Lower lobe of right lung (tissue), 2 donors: ENCODE measurements at regions not wholly inside any gene's neighbourhood (a gene's known extent, or its start where the extent isn't known, plus 50 kb on each side); places are given as distances from the start of the nearest gene placed in this dataset.
"Not testable (repeated sequence)": the region's sequence is repeated elsewhere in the genome, so short reads cannot be mapped to it uniquely, and the experiment has no call there.

Source experiments
- ATAC-seq, 2 donors: fragments of 200-7000 bp; cut with Tn5 transposase; one replicate each; pipeline ENCODE4 v1.9.1; 2020 to 2022; ENCODE audit warnings: mild to moderate bottlenecking in 2 of 2, moderate library complexity in 2 of 2
- DNase-seq: peaks from one replicate; pipeline ENCODE4 v3.0.0-alpha.2; 2020
- H3K27ac ChIP-seq: fragments of 200-600 bp; one replicate; pipeline ENCODE4 v1.8.0; 2022
- H3K27me3 ChIP-seq: fragments of 200-600 bp; one replicate; pipeline ENCODE4 v1.8.0; 2022; ENCODE audit warnings: low read depth
- H3K36me3 ChIP-seq: fragments of 200-600 bp; one replicate; pipeline ENCODE4 v1.8.0; 2022; ENCODE audit warnings: mild to moderate bottlenecking
- H3K4me1 ChIP-seq: fragments of 200-600 bp; one replicate; pipeline ENCODE4 v1.8.0; 2022
- H3K4me3 ChIP-seq: fragments of 200-600 bp; one replicate; pipeline ENCODE4 v1.8.0; 2022; ENCODE audit warnings: mild to moderate bottlenecking
- H3K9me3 ChIP-seq: fragments of 200-600 bp; one replicate; pipeline ENCODE4 v1.8.0; 2022
- CTCF ChIP-seq: fragments of 200-600 bp; IDR thresholded peaks from one replicate; pipeline ENCODE4 v1.8.0; 2022; ENCODE audit warnings: antibody characterized with exemption, mild to moderate bottlenecking
- intact Hi-C: fragments of 100-400 bp; cut with DNase I; formaldehyde crosslinking; loops from one replicate; pipeline ENCODE4 v1.11.0; 2022
- donor health status: DM: no; HTN: yes; CAD: no; lungs with severe emphysema.

- TF ChIP-seq CTCF, result no peak
- H3K36me3 ChIP-seq, result no peaks in the 10 kb centered on the region
- H3K9me3 ChIP-seq, result no peaks in the 10 kb centered on the region
- H3K27ac ChIP-seq, result no peak overlapping the region
- intact Hi-C loops, result no loop called here
- no peaks in the 10 kb centered on the region for H3K4me1 ChIP-seq
- no peak for ATAC-seq
- no peak for DNase-seq
- no peaks in the 10 kb centered on the region for H3K27me3 ChIP-seq
- H3K4me3 ChIP-seq, result no peak overlapping the region
These were observed 114.1 kb downstream of the ADAMTS15 start for GRCh38 chr11:130562549-130562948.

GRCh38 chr11:130566360-130566759, 117.9 kb downstream of the ADAMTS15 start:
- ATAC-seq, H3K36me3 ChIP-seq, H3K4me1 ChIP-seq, H3K27ac ChIP-seq, H3K27me3 ChIP-seq, H3K9me3 ChIP-seq, intact Hi-C loops, DNase-seq, H3K4me3 ChIP-seq: not testable (repeated sequence)

DNA sequence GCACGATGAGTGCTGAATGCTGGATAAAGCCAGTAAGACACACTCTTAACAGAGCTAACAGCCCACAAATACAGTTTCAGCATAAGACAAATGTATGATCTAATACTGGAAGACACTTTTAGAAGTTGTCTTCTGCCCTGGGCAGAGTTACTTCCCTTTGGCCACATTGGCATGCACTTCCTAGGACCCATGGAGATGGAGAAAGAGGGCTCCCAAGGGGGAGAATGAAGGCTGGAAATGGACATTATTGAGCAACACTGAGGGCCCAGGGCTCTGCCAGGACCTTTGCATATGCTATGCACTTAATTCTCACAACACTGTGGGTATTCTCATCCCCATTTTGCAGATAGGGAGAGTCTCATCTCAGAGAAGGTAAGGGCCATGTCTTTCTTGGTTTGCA, 123.1 kb downstream of the ADAMTS15 start:
- Histone ChIP-seq H3K9me3 (no peaks in the 10 kb centered on the region), H3K4me3 (no peak overlapping the region), H3K36me3 (no peaks in the 10 kb centered on the region), H3K4me1 (no peaks in the 10 kb centered on the region), H3K27me3 (no peaks in the 10 kb centered on the region), H3K27ac (no peak overlapping the region)
- intact Hi-C loops, result no loop called here
- DNase-seq, result no peak
- no peak for TF ChIP-seq CTCF
- ATAC-seq, result no peak

DNA sequence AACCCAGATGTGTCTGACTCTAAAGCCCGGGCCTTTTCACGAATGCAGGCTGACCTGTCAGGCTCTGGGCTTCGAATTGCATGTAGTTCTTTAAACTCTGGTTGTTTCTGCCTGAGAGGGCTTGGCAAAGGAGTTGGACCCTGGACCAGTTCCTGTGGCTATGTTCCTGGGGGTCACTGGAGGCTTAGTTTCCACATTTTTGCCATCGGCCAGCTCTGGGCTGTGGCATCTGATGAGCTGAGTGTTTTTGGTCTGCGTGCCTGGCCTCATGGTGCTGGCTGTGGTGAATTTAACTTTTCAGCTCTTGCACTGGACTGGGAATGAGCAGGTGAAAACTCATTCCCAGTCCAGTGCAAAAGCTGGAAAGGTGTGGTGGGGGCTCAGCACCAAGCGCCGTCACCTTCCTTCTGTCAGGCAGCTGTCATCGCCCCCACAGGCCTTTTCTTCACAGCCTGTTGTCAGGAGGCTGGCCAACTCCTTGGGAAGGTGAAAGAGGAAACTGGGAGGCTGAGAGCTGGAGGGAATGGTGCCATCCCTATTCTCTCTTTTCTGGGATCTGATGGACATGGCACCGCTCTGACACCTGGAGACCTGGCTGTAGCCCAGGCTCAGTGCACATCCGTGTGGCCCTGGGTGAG, 123.6 kb downstream of the ADAMTS15 start:
- H3K4me3 ChIP-seq, result no peak overlapping the region

GRCh38 chr11:130573767-130574166, 125.3 kb downstream of the ADAMTS15 start:
- Histone ChIP-seq H3K4me3 (no peak overlapping the region), H3K4me1 (no peaks in the 10 kb centered on the region), H3K27me3 (no peaks in the 10 kb centered on the region), H3K9me3 (no peaks in the 10 kb centered on the region), H3K36me3 (no peaks in the 10 kb centered on the region), H3K27ac (no peak overlapping the region)
- ATAC-seq (no peak), DNase-seq (no peak)
- no peak for TF ChIP-seq CTCF
- intact Hi-C loops, result no loop called here

More for the DNA sequence above, 123.6 kb downstream of the ADAMTS15 start:
- Histone ChIP-seq H3K27me3 (no peaks in the 10 kb centered on the region), H3K27ac (no peak overlapping the region), H3K4me1 (no peaks in the 10 kb centered on the region), H3K9me3 (no peaks in the 10 kb centered on the region), H3K36me3 (no peaks in the 10 kb centered on the region)
- DNase-seq (no peak), ATAC-seq (no peak)
- TF ChIP-seq CTCF, result no peak
- intact Hi-C loops, result no loop called here

DNA sequence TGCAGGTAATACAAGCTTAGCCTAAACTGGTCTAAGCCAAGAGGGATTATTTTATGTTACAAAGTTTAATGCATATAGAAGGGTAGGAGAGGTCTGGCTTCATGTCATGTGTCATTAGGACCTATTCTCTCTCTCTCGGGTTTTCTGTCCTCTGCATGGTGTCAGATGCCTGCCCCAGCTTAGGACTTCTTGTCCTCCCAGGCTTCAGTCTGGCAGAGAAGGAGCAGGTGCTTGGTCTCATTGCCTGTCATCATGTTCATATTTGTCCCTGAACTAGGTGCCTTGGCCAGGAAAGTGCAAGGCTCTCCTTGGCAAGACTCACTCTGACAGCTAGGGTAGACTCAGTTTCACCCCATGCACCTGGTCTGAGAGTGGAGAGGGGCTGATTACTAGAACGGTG, 126.3 kb downstream of the ADAMTS15 start:
- intact Hi-C loops, result no loop called here
- Histone ChIP-seq H3K36me3 (no peaks in the 10 kb centered on the region), H3K9me3 (no peaks in the 10 kb centered on the region), H3K4me3 (no peak overlapping the region), H3K27ac (no peak overlapping the region), H3K27me3 (no peaks in the 10 kb centered on the region), H3K4me1 (no peaks in the 10 kb centered on the region)
- DNase-seq (no peak), ATAC-seq (no peak)
- no peak for TF ChIP-seq CTCF
